Stomach (tissue), 8 donors: ENCODE measurements at regions not wholly inside any gene's neighbourhood (a gene's known extent, or its start where the extent isn't known, plus 50 kb on each side); places are given as distances from the start of the nearest gene placed in this dataset.

Experiments
- DNase-seq, 2 donors: peaks; one replicate each; pipeline versions ENCODE4 v3.0.0 to v3.0.0-alpha.2; 2013 to 2019
- H3K27ac ChIP-seq, 5 donors: fragments of 200-600 bp in 4 of 5; sonication (generic) in 4 of 5; one replicate each; pipeline ENCODE4 v1.5.1; 2013 to 2019; ENCODE audit warnings: mild to moderate bottlenecking in 1 of 5, moderate library complexity in 1 of 5
- H3K27me3 ChIP-seq, 3 donors: fragments of 200-600 bp; sonication (generic); one replicate each; pipeline ENCODE4 v1.5.1; 2017 to 2019; ENCODE audit warnings: mixed run types in 1 of 3
- H3K36me3 ChIP-seq, 4 donors: fragments of 200-600 bp; sonication (generic); 1 replicate in 3 of 4; 2 replicates in 1 of 4; pipeline ENCODE4 v1.5.1; 2016 to 2019
- H3K4me1 ChIP-seq, 4 donors: fragments of 200-600 bp; sonication (generic); one replicate each; pipeline ENCODE4 v1.5.1; 2016 to 2019
- H3K4me3 ChIP-seq, 4 donors: fragments of 200-600 bp; sonication (generic) in 3 of 4; one replicate each; pipeline ENCODE4 v1.5.1; 2016 to 2019; ENCODE audit warnings: mild to moderate bottlenecking in 1 of 4
- H3K9me3 ChIP-seq, 4 donors: fragments of 200-600 bp; sonication (generic); one replicate each; pipeline ENCODE4 v1.5.1; 2016 to 2019
- CTCF ChIP-seq, 7 experiments: fragments of 450-650 bp in 4 of 7; fragments of 200-600 bp in 3 of 7; sonication (generic) in 3 of 7; IDR thresholded peaks; one replicate each; pipeline ENCODE4 v1.5.1; 2016 to 2019; ENCODE audit warnings: antibody characterized with exemption in 7 of 7, control low read depth in 2 of 7, mild to moderate bottlenecking in 1 of 7
- EP300 ChIP-seq: sonication (generic); formaldehyde crosslinking; IDR thresholded peaks from one replicate; pipeline ENCODE4 v1.6.1; 2017; ENCODE audit warnings: antibody characterized with exemption
- POLR2A ChIP-seq, 4 donors: fragments of 450-650 bp; IDR thresholded peaks; one replicate each; pipeline ENCODE4 v1.6.1; 2016; ENCODE audit warnings: antibody characterized with exemption in 4 of 4, control low read depth in 2 of 4, mild to moderate bottlenecking in 1 of 4, moderate library complexity in 1 of 4
- POLR2AphosphoS5 ChIP-seq, 3 donors: sonication (generic); formaldehyde crosslinking; IDR thresholded peaks; one replicate each; pipeline ENCODE4 v1.6.1; 2016; ENCODE audit warnings: antibody characterized with exemption in 3 of 3
- WGBS, 5 donors: extraction: QIAGEN DNeasy Blood & Tissue Kit in 3 of 5; methylation state at CpG; one replicate each; pipeline versions ENCODE4 v1.1.5 to v1.1.7; 2013 to 2018; 5-methylcytosine and 5-hydroxymethylcytosine counted together
- intact Hi-C: fragments of 100-400 bp; cut with DNase I; formaldehyde crosslinking; loops from one replicate; pipeline ENCODE4 v1.15.1; 2023; ENCODE audit warnings: low total_unique reads
- donor health status: healthy with polysubstance abuse.
- donor health status: Bipolar disorder and iron deficiency.
- donor health status: healthy.

GRCh38 chr9:2243666-2244555 lies 228.8 kb downstream of the SMARCA2 start:
- Histone ChIP-seq H3K36me3 (no peaks in the 10 kb centered on the region), H3K4me3 (no peak overlapping the region), H3K27ac (no peak overlapping the region), H3K27me3 (no peaks in the 10 kb centered on the region), H3K4me1 (peaks cover 5 to 22% (median 21%) of the 10 kb centered on the region in 4 donors), H3K9me3 (no peaks in the 10 kb centered on the region)
- TF ChIP-seq EP300: no peak
- no peak for TF ChIP-seq CTCF (IDR thresholded peaks at IDR 0.05)
- TF ChIP-seq POLR2A (IDR thresholded peaks at IDR 0.05): no peak
- no peak for TF ChIP-seq POLR2AphosphoS5 (IDR thresholded peaks at IDR 0.05)
- no peak for DNase-seq
- WGBS, 5 donors: 54 to 65% (median 63%) methylated on average over 7 of the region's 7 CpGs
- intact Hi-C loops: no loop called here

GRCh38 chr9:2247340-2247739 lies 232.2 kb downstream of the SMARCA2 start:
- DNase-seq: no peak
- H3K27me3 ChIP-seq: no peaks in the 10 kb centered on the region
- H3K9me3 ChIP-seq: no peaks in the 10 kb centered on the region
- no peak overlapping the region for H3K27ac ChIP-seq
- peaks cover 0 to 12% (median 11%) of the 10 kb centered on the region in 4 donors for H3K4me1 ChIP-seq
- H3K36me3 ChIP-seq: no peaks in the 10 kb centered on the region
- intact Hi-C loops: no loop called here
- no peak overlapping the region for H3K4me3 ChIP-seq
- TF ChIP-seq CTCF (IDR thresholded peaks at IDR 0.05) (no peak), POLR2AphosphoS5 (IDR thresholded peaks at IDR 0.05) (no peak), POLR2A (IDR thresholded peaks at IDR 0.05) (no peak), EP300 (no peak)
- 52 to 76% (median 64%) methylated on average over 6 of the region's 6 CpGs for whole genome bisulfite sequencing, 5 donors

GRCh38 chr9:2248768-2249265 lies 233.7 kb downstream of the SMARCA2 start:
- DNase-seq: no peak
- intact Hi-C loops: no loop called here

More at GRCh38 chr9:2248768-2249265, 233.7 kb downstream of the SMARCA2 start:
- H3K27ac ChIP-seq: no peak overlapping the region
- no peak for TF ChIP-seq EP300
- no peak for TF ChIP-seq CTCF (IDR thresholded peaks at IDR 0.05)
- TF ChIP-seq POLR2AphosphoS5 (IDR thresholded peaks at IDR 0.05): no peak
- no peak for TF ChIP-seq POLR2A (IDR thresholded peaks at IDR 0.05)
- H3K4me1 ChIP-seq: no peaks in the 10 kb centered on the region
- no peaks in the 10 kb centered on the region for H3K27me3 ChIP-seq
- WGBS, 5 donors: 16 to 50% (median 35%) methylated on average over 1 of the region's 1 CpG
- no peak overlapping the region for H3K4me3 ChIP-seq
- H3K36me3 ChIP-seq: no peaks in the 10 kb centered on the region
- no peaks in the 10 kb centered on the region for H3K9me3 ChIP-seq
